ENCODE measurements at regions not wholly inside any gene's neighbourhood (a gene's known extent, or its start where the extent isn't known, plus 50 kb on each side); places are given as distances from the start of the nearest gene placed in this dataset.

DNA sequence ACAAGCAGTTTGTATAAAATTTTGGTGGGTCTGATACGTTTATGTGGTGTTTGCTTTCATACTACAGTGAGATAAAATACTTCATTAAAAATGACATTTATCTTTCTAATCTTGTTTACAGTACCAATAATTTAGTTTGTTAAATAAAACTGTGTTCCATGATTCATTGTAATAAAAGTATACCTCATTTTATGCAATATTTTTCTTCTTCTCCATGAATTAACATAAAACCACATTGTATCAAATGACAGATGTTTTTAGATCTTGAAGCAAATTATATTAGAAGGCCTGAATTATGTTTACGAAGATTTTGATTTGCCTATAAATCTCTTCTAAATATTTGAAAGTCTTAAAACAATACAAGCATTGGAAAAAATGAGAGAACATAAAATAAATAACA lies 1443.0 kb upstream of the CDH6 start:
- Histone ChIP-seq H3K79me2 (ENCODE audit: insufficient read depth, low read length) (no peaks in the 10 kb centered on the region), H3K27me3 (ENCODE audit: insufficient read depth, low read length) (no peaks in the 10 kb centered on the region), H3K9me3 (ENCODE audit: low read depth, low read length) (peaks cover 2% of the 10 kb centered on the region), H3K4me1 (ENCODE audit: insufficient read depth, low read length) (no peaks in the 10 kb centered on the region), H3K4me2 (ENCODE audit: insufficient read depth, low read length) (no peak overlapping the region), H3K27ac (ENCODE audit: low read depth, low read length) (no peak overlapping the region), H2AFZ (ENCODE audit: low read length) (no peak overlapping the region), H3K36me3 (ENCODE audit: insufficient read depth, low read length) (no peaks in the 10 kb centered on the region), H3K4me3 (ENCODE audit: insufficient read depth, low read length) (no peak overlapping the region), H4K20me1 (ENCODE audit: insufficient read depth, low read length) (no peaks in the 10 kb centered on the region)
- TF ChIP-seq, protein P1, sequence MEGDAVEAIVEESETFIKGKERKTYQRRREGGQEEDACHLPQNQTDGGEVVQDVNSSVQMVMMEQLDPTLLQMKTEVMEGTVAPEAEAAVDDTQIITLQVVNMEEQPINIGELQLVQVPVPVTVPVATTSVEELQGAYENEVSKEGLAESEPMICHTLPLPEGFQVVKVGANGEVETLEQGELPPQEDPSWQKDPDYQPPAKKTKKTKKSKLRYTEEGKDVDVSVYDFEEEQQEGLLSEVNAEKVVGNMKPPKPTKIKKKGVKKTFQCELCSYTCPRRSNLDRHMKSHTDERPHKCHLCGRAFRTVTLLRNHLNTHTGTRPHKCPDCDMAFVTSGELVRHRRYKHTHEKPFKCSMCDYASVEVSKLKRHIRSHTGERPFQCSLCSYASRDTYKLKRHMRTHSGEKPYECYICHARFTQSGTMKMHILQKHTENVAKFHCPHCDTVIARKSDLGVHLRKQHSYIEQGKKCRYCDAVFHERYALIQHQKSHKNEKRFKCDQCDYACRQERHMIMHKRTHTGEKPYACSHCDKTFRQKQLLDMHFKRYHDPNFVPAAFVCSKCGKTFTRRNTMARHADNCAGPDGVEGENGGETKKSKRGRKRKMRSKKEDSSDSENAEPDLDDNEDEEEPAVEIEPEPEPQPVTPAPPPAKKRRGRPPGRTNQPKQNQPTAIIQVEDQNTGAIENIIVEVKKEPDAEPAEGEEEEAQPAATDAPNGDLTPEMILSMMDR (IDR thresholded peaks at IDR 0.05; ENCODE audit: extremely low read depth, low read depth, low read length): no peak
- DNase-seq (ENCODE audit: insufficient read length, low spot score, missing footprints): no peak

DNA sequence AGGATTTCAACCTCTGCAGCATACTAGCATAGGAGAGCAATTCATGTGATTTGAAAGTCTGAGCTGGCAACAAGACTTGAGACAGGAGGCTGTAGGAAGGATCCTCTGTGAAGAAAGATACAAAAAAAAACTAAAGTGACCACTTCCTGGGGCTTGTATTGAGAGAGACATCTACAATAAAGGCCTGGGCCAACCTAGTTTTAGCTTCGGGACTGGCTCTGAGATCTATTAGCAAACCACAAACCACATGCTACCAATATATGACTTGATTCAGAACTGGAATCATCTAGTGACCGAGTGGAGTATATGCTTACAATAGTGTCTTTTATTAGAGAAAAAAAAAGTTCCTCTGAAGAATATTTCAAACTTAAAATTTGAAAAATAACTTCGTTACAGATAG lies 1448.9 kb upstream of the CDH6 start:
- no peak for DNase-seq (ENCODE audit: insufficient read length, low spot score, missing footprints)
- Histone ChIP-seq H3K4me3 (ENCODE audit: insufficient read depth, low read length) (no peak overlapping the region), H3K4me1 (ENCODE audit: insufficient read depth, low read length) (no peaks in the 10 kb centered on the region), H3K36me3 (ENCODE audit: insufficient read depth, low read length) (no peaks in the 10 kb centered on the region), H3K27ac (ENCODE audit: low read depth, low read length) (no peak overlapping the region), H3K4me2 (ENCODE audit: insufficient read depth, low read length) (no peak overlapping the region), H3K27me3 (ENCODE audit: insufficient read depth, low read length) (no peaks in the 10 kb centered on the region), H2AFZ (ENCODE audit: low read length) (no peak overlapping the region), H3K79me2 (ENCODE audit: insufficient read depth, low read length) (no peaks in the 10 kb centered on the region), H3K9me3 (ENCODE audit: low read depth, low read length) (peaks cover 3% of the 10 kb centered on the region), H4K20me1 (ENCODE audit: insufficient read depth, low read length) (no peaks in the 10 kb centered on the region)
- TF ChIP-seq, protein P1 (IDR thresholded peaks at IDR 0.05; ENCODE audit: extremely low read depth, low read depth, low read length): no peak

DNA sequence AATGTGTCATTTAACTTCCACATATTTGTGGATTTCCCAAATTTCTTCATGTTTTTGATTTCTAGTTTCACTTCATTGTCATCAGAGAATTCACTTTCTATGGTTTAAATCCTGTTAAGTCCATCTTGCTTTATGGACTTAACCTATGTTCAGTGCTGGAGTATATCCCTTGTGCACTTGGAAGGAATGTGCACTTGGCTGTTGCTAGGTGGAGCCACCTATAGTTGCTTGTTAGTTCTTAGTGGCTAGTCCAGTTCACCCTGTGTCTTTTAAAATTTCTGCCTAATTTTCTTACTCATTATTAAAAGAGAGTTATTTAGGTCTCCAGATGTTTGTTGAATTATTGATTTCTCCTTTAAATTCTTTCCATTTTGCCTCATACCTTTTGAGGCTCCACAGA lies 1472.5 kb upstream of the CDH6 start:
- TF ChIP-seq, protein P1 (IDR thresholded peaks at IDR 0.05; ENCODE audit: extremely low read depth, low read depth, low read length): no peak

GRCh38 chr5:29719171-29719570 lies 1474.3 kb upstream of the CDH6 start:
- Histone ChIP-seq H3K36me3 (ENCODE audit: insufficient read depth, low read length) (no peaks in the 10 kb centered on the region), H3K79me2 (ENCODE audit: insufficient read depth, low read length) (no peaks in the 10 kb centered on the region), H3K4me3 (ENCODE audit: insufficient read depth, low read length) (no peak overlapping the region), H3K27ac (ENCODE audit: low read depth, low read length) (no peak overlapping the region), H3K9me3 (ENCODE audit: low read depth, low read length) (no peaks in the 10 kb centered on the region), H2AFZ (ENCODE audit: low read length) (no peak overlapping the region), H3K4me2 (ENCODE audit: insufficient read depth, low read length) (no peak overlapping the region), H4K20me1 (ENCODE audit: insufficient read depth, low read length) (no peaks in the 10 kb centered on the region), H3K27me3 (ENCODE audit: insufficient read depth, low read length) (no peaks in the 10 kb centered on the region), H3K4me1 (ENCODE audit: insufficient read depth, low read length) (no peaks in the 10 kb centered on the region)
- DNase-seq (ENCODE audit: insufficient read length, low spot score, missing footprints): no peak
- TF ChIP-seq, protein P1 (IDR thresholded peaks at IDR 0.05; ENCODE audit: extremely low read depth, low read depth, low read length): no peak

More for the DNA sequence above, 1472.5 kb upstream of the CDH6 start:
- Histone ChIP-seq H3K9me3 (ENCODE audit: low read depth, low read length) (no peaks in the 10 kb centered on the region), H3K4me1 (ENCODE audit: insufficient read depth, low read length) (no peaks in the 10 kb centered on the region), H3K4me2 (ENCODE audit: insufficient read depth, low read length) (no peak overlapping the region), H3K27ac (ENCODE audit: low read depth, low read length) (no peak overlapping the region), H4K20me1 (ENCODE audit: insufficient read depth, low read length) (no peaks in the 10 kb centered on the region), H2AFZ (ENCODE audit: low read length) (no peak overlapping the region), H3K79me2 (ENCODE audit: insufficient read depth, low read length) (no peaks in the 10 kb centered on the region), H3K36me3 (ENCODE audit: insufficient read depth, low read length) (no peaks in the 10 kb centered on the region), H3K4me3 (ENCODE audit: insufficient read depth, low read length) (no peak overlapping the region), H3K27me3 (ENCODE audit: insufficient read depth, low read length) (no peaks in the 10 kb centered on the region)
- DNase-seq (ENCODE audit: insufficient read length, low spot score, missing footprints): no peak

Data from osteoblast (primary cell).